ENCODE measurements at regions not wholly inside any gene's neighbourhood (a gene's known extent, or its start where the extent isn't known, plus 50 kb on each side); places are given as distances from the start of the nearest gene placed in this dataset.
A peak's percentile ranks its signal among the peaks of the same experiment; 100 is the strongest.

DNA sequence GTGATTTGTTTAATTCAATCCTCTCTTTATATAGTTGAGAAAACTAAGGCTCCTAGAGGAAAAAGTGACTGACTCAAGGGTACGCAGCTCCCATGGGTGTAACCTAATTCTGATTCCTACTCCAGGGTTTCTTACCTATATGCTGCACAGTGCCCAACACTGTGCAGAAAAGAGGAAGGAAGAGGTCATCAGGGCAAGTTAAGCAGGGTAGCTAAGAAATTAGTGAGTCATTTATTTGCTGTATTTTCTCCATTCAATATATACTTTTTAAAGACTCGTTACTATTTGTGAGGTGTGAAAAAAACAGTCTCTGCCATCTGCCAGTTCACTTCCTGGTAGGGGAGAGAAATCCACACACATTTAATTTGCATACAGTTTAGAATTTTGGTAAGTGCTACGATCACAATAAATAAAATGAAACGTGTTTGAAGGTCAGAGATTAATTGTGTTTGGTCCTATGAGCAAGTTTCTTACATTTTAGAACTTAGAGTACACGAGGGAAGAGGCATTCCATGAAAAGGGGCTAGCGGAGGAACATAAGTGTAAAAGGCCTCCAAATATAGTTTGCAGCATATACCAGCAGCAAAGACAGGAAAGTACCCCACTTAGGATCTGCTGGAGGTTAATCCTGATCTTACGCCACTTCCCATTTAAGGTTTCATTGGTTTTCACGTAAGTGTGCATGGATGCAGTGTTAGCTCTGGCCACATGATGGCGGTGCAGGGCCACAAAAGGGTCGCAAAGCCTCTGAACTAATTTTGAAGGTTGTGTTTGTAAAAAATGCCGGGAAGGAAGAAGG, 59.9 kb upstream of the TLR4 start:
- peak overlapping the region; percentile 51; the same call in 1 of the 2 replicates for H2AFZ ChIP-seq (ENCODE audit: control insufficient read depth, low read depth, low read length)
- H3K9me3 ChIP-seq (replicated peaks; ENCODE audit: control insufficient read depth, insufficient read depth, low read length): no peaks in the 10 kb centered on the region
- no peaks in the 10 kb centered on the region for H3K27me3 ChIP-seq (replicated peaks in 1 of 2; ENCODE audit: control insufficient read depth in 2 of 2, insufficient read depth in 2 of 2, low read length in 1 of 2)
- RAD21 ChIA-PET (ENCODE audit: unreplicated experiment): interaction anchor here (0.7 kb wide), 1 partner anchor 33 kb away, joined by 3 read pairs; no protein-coding TSS in a partner anchor
- DNase-seq (ENCODE audit: low read depth, low spot score) (peak; percentile 21), FAIRE-seq (peak; percentile 98), ATAC-seq (peak; percentile 89)
- no peak overlapping the region for H3K4me3 ChIP-seq
- intact Hi-C loops (cut with micrococcal nuclease; ENCODE audit: unreplicated experiment) (loop anchor here (1.0 to 10.0 kb wide), 6 partner anchors 139 to 1720 kb away; partner anchors contain the start of gene BRINP1), in situ Hi-C loops (cut with MboI) (no loop called here)
- no peaks in the 10 kb centered on the region for H3K79me2 ChIP-seq (ENCODE audit: control insufficient read depth, insufficient read depth, low read length)
- H3K4me2 ChIP-seq (ENCODE audit: control insufficient read depth, insufficient read depth): peak overlapping the region; percentile 68
- no peaks in the 10 kb centered on the region for H4K20me1 ChIP-seq (ENCODE audit: control insufficient read depth, insufficient read depth)
- no TSS peak for BruUV-seq (replicated peaks)
- SMC1A ChIA-PET (ENCODE audit: uncharacterized antibody, unreplicated experiment): interaction anchor here (0.7 kb wide), 1 partner anchor 182 kb away, joined by 3 read pairs; no protein-coding TSS in a partner anchor
- peaks cover 5% of the 10 kb centered on the region; the same call in 1 of the 2 replicates for H3K4me1 ChIP-seq (ENCODE audit: control insufficient read depth, insufficient read depth, low read length)
- H3K36me3 ChIP-seq (ENCODE audit: control insufficient read depth in 2 of 2, insufficient read depth in 2 of 2, low read length in 1 of 2): no peaks in the 10 kb centered on the region
- H3K27ac ChIP-seq (ENCODE audit: control insufficient read depth, insufficient read depth): no peak overlapping the region
- POLR2A ChIA-PET: no interaction called here
- under 1% methylated on average over 11 of the region's 11 CpGs for WGBS (ENCODE audit: insufficient coverage, insufficient replicate concordance, low lambda C conversion rate, missing lambda C conversion rate)
- CTCF ChIA-PET: interaction anchor here (0.5 to 1.4 kb wide), 10 partner anchors 14 to 1721 kb away, joined by 3 to 6 read pairs (median 3); no protein-coding TSS in a partner anchor
- no peak overlapping the region for H3K9ac ChIP-seq (ENCODE audit: control insufficient read depth, insufficient read depth, low read length)
- TF ChIP-seq, protein P1, sequence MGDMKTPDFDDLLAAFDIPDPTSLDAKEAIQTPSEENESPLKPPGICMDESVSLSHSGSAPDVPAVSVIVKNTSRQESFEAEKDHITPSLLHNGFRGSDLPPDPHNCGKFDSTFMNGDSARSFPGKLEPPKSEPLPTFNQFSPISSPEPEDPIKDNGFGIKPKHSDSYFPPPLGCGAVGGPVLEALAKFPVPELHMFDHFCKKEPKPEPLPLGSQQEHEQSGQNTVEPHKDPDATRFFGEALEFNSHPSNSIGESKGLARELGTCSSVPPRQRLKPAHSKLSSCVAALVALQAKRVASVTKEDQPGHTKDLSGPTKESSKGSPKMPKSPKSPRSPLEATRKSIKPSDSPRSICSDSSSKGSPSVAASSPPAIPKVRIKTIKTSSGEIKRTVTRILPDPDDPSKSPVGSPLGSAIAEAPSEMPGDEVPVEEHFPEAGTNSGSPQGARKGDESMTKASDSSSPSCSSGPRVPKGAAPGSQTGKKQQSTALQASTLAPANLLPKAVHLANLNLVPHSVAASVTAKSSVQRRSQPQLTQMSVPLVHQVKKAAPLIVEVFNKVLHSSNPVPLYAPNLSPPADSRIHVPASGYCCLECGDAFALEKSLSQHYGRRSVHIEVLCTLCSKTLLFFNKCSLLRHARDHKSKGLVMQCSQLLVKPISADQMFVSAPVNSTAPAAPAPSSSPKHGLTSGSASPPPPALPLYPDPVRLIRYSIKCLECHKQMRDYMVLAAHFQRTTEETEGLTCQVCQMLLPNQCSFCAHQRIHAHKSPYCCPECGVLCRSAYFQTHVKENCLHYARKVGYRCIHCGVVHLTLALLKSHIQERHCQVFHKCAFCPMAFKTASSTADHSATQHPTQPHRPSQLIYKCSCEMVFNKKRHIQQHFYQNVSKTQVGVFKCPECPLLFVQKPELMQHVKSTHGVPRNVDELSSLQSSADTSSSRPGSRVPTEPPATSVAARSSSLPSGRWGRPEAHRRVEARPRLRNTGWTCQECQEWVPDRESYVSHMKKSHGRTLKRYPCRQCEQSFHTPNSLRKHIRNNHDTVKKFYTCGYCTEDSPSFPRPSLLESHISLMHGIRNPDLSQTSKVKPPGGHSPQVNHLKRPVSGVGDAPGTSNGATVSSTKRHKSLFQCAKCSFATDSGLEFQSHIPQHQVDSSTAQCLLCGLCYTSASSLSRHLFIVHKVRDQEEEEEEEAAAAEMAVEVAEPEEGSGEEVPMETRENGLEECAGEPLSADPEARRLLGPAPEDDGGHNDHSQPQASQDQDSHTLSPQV (IDR thresholded peaks at IDR 0.05): 0 out of 2 replicates have a peak, but pooled peaks have one; percentile 51
- TF ChIP-seq ATF7 (IDR thresholded peaks at IDR 0.05; ENCODE audit: low read depth) (no peak), MYB (IDR thresholded peaks at IDR 0.05; ENCODE audit: borderline replicate concordance, low read depth, low read length) (no peak), FOXM1 (IDR thresholded peaks at IDR 0.05; ENCODE audit: low read depth, low read length) (0 out of 2 replicates have a peak, but pooled peaks have one; percentile 35), FOS (IDR thresholded peaks at IDR 0.05; ENCODE audit: borderline replicate concordance, extremely low read depth, insufficient read length) (no peak), SMC3 (IDR thresholded peaks at IDR 0.05; ENCODE audit: borderline replicate concordance, low read length) (peak; percentile 88), SPI1 (IDR thresholded peaks at IDR 0.05; ENCODE audit: borderline replicate concordance, insufficient read depth, low read depth, low read length) (peak; percentile 81), FOXK2 (IDR thresholded peaks at IDR 0.05) (no peak), NR2F1 (conservative IDR thresholded peaks at IDR 0.05) (0 out of 2 replicates have a peak, but pooled peaks have one; percentile 19), SREBF2 (IDR thresholded peaks at IDR 0.05; ENCODE audit: low read length) (no peak), POLR2A (IDR thresholded peaks at IDR 0.05; ENCODE audit: low read depth, low read length) (no peak), JUND (IDR thresholded peaks at IDR 0.05; ENCODE audit: low read depth, low read length) (no peak), YY1 (IDR thresholded peaks at IDR 0.05; ENCODE audit: low read depth, low read length) (peak; percentile 49; the same call in 1 of the 2 replicates), NFYB (IDR thresholded peaks at IDR 0.05; ENCODE audit: insufficient read depth, low read depth, low read length) (no peak), POU2F2 (IDR thresholded peaks at IDR 0.05; ENCODE audit: borderline replicate concordance, low read depth, low read length) (no peak), IKZF1 (conservative IDR thresholded peaks at IDR 0.05) (peak; percentile 52), SMARCA5 (IDR thresholded peaks at IDR 0.05) (0 out of 2 replicates have a peak, but pooled peaks have one; percentile 37), IKZF2 (IDR thresholded peaks at IDR 0.05) (peak in 1 of 2 experiments; percentile 35; a peak in 1 of 4 replicates)
- TF ChIP-seq, protein P2, sequence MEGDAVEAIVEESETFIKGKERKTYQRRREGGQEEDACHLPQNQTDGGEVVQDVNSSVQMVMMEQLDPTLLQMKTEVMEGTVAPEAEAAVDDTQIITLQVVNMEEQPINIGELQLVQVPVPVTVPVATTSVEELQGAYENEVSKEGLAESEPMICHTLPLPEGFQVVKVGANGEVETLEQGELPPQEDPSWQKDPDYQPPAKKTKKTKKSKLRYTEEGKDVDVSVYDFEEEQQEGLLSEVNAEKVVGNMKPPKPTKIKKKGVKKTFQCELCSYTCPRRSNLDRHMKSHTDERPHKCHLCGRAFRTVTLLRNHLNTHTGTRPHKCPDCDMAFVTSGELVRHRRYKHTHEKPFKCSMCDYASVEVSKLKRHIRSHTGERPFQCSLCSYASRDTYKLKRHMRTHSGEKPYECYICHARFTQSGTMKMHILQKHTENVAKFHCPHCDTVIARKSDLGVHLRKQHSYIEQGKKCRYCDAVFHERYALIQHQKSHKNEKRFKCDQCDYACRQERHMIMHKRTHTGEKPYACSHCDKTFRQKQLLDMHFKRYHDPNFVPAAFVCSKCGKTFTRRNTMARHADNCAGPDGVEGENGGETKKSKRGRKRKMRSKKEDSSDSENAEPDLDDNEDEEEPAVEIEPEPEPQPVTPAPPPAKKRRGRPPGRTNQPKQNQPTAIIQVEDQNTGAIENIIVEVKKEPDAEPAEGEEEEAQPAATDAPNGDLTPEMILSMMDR (IDR thresholded peaks at IDR 0.05 in 2 of 3, conservative IDR thresholded peaks at IDR 0.05 in 1 of 3; ENCODE audit: control insufficient read depth in 2 of 3, extremely low read depth in 1 of 3, insufficient read depth in 1 of 3, low read depth in 3 of 3, low read length in 3 of 3): peak; percentile 91 to 99 (median 97)
